ENCODE measurements at regions not wholly inside any gene's neighbourhood (a gene's known extent, or its start where the extent isn't known, plus 50 kb on each side); places are given as distances from the start of the nearest gene placed in this dataset.

DNA sequence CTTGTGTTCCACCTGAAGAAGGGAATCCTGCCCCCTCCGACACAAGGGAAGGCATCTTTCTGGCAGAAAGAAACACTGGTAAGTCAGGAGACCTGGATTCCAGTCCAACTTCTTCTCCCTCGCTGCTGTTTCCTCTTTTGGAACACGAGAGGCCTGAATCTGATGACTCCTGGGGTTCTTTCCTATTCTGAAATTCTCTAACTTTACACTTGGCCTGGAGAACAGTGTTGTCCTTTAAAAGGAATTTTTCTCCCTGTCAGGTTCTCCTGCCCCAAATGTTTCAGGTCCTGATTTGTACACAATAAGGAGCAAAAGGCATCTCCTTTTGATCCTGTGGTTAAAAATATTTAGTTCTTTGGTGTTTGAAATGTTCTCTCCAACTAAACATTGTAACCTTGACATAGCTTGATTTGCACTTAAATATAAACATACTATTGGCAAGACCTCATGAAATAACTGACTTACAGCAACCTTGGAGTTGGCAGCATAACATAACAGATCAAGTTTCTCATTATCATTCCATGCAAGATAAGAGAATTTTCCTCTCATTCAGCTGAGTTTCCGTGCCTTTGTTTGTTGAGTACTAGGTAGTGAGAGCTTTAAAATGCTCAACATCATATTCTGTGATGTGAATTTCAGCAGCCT is 244.8 kb downstream of the COG6 start:
- no peak for TF ChIP-seq ZNF331 (CRISPR knock-in tag; IDR thresholded peaks at IDR 0.05; ENCODE audit: low read depth)
- ATAC-seq = no peak
- peaks cover 8% of the 10 kb centered on the region for H3K4me1 Mint-ChIP-seq

DNA sequence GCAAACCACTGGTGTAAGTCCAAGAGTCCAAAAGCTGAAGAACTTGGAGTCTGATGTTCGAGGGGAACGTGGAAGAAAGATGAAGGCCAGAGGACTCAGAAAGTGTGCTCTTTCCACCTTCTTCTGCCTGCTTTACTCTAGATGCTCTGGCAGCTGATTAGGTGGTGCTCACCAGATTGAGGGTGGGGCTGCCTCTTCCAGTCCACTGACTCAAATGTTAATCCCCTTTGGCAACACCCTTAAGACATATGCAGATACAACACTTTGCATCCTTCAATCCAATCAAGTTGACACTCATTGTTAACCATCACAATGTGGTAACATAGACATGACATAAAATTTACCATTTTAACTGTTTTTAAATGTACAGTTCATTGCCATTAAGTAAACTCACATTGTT is 249.5 kb downstream of the COG6 start:
- H3K36me3 Mint-ChIP-seq (ENCODE audit: low read depth) = no peaks in the 10 kb centered on the region
- no peak overlapping the region for H2AFZ ChIP-seq
- no peaks in the 10 kb centered on the region for H3K27me3 Mint-ChIP-seq (ENCODE audit: insufficient read depth, low read depth, poor library complexity)
- TF ChIP-seq ZNF331 (CRISPR knock-in tag; IDR thresholded peaks at IDR 0.05; ENCODE audit: low read depth) = no peak
- TF ChIP-seq ETS1 (IDR thresholded peaks at IDR 0.05) = no peak
- no peak for TF ChIP-seq CREB1 (CRISPR knock-in tag; IDR thresholded peaks at IDR 0.05; ENCODE audit: low read depth)
- no peak for TF ChIP-seq REST (IDR thresholded peaks at IDR 0.05; ENCODE audit: unreplicated experiment)
- TF ChIP-seq, protein P1, sequence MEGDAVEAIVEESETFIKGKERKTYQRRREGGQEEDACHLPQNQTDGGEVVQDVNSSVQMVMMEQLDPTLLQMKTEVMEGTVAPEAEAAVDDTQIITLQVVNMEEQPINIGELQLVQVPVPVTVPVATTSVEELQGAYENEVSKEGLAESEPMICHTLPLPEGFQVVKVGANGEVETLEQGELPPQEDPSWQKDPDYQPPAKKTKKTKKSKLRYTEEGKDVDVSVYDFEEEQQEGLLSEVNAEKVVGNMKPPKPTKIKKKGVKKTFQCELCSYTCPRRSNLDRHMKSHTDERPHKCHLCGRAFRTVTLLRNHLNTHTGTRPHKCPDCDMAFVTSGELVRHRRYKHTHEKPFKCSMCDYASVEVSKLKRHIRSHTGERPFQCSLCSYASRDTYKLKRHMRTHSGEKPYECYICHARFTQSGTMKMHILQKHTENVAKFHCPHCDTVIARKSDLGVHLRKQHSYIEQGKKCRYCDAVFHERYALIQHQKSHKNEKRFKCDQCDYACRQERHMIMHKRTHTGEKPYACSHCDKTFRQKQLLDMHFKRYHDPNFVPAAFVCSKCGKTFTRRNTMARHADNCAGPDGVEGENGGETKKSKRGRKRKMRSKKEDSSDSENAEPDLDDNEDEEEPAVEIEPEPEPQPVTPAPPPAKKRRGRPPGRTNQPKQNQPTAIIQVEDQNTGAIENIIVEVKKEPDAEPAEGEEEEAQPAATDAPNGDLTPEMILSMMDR (conservative IDR thresholded peaks at IDR 0.05; ENCODE audit: low read depth in 2 of 2) = no peak
- TF ChIP-seq POLR2AphosphoS5 (IDR thresholded peaks at IDR 0.05; ENCODE audit: low read depth) = no peak
- no peak for TF ChIP-seq EZH2 (IDR thresholded peaks at IDR 0.05; ENCODE audit: low read depth, unreplicated experiment)
- TF ChIP-seq ZNF114 (CRISPR knock-in tag; IDR thresholded peaks at IDR 0.05) = no peak

More for the DNA sequence above, 244.8 kb downstream of the COG6 start:
- Mint-ChIP-seq H3K36me3 (ENCODE audit: low read depth) (no peaks in the 10 kb centered on the region), H3K4me3 (no peak overlapping the region), H3K9me3 (peaks cover 1% of the 10 kb centered on the region; the same call in 2 of the 3 replicates), H3K27me3 (ENCODE audit: insufficient read depth, low read depth, poor library complexity) (no peaks in the 10 kb centered on the region), H3K27ac (no peak overlapping the region)
- Histone ChIP-seq H3K27ac (ENCODE audit: low read depth) (no peak overlapping the region), H3K79me2 (replicated peaks; ENCODE audit: insufficient read depth) (no peaks in the 10 kb centered on the region), H3K9me2 (ENCODE audit: insufficient read depth) (no peaks in the 10 kb centered on the region), H3F3A (replicated peaks; ENCODE audit: low read depth) (no peaks in the 10 kb centered on the region), H2AFZ (no peak overlapping the region), H3K27me3 (ENCODE audit: insufficient read depth) (no peaks in the 10 kb centered on the region), H4K20me1 (replicated peaks; ENCODE audit: insufficient read depth) (no peaks in the 10 kb centered on the region), H3K4me1 (ENCODE audit: insufficient read depth) (no peaks in the 10 kb centered on the region), H3K4me3 (no peak overlapping the region), H3K4me2 (no peak overlapping the region), H3K36me3 (ENCODE audit: insufficient read depth) (no peaks in the 10 kb centered on the region)
- no peak for DNase-seq (ENCODE audit: low spot score)

More for the DNA sequence above, 249.5 kb downstream of the COG6 start:
- DNase-seq (ENCODE audit: low spot score) (no peak), ATAC-seq (no peak)
- H3K4me3 Mint-ChIP-seq = no peak overlapping the region
- H3K9me2 ChIP-seq (ENCODE audit: insufficient read depth) = no peaks in the 10 kb centered on the region
- H3K27me3 ChIP-seq (ENCODE audit: insufficient read depth) = no peaks in the 10 kb centered on the region
- no peak overlapping the region for H3K4me2 ChIP-seq
- H4K20me1 ChIP-seq (replicated peaks; ENCODE audit: insufficient read depth) = no peaks in the 10 kb centered on the region
- H3K27ac Mint-ChIP-seq = no peak overlapping the region
- H3K27ac ChIP-seq (ENCODE audit: low read depth) = no peak overlapping the region
- H3K79me2 ChIP-seq (replicated peaks; ENCODE audit: insufficient read depth) = no peaks in the 10 kb centered on the region
- peaks cover 8% of the 10 kb centered on the region for H3K4me1 Mint-ChIP-seq
- H3K4me3 ChIP-seq = no peak overlapping the region
- H3K4me1 ChIP-seq (ENCODE audit: insufficient read depth) = no peaks in the 10 kb centered on the region
- H3F3A ChIP-seq (replicated peaks; ENCODE audit: low read depth) = no peaks in the 10 kb centered on the region
- no peaks in the 10 kb centered on the region for H3K36me3 ChIP-seq (ENCODE audit: insufficient read depth)
- H3K9me3 Mint-ChIP-seq = peaks cover 4% of the 10 kb centered on the region; the same call in 2 of the 3 replicates

All from GM23338 (cell line).